ENCODE measurements at regions not wholly inside any gene's neighbourhood (a gene's known extent, or its start where the extent isn't known, plus 50 kb on each side); places are given as distances from the start of the nearest gene placed in this dataset.

DNA sequence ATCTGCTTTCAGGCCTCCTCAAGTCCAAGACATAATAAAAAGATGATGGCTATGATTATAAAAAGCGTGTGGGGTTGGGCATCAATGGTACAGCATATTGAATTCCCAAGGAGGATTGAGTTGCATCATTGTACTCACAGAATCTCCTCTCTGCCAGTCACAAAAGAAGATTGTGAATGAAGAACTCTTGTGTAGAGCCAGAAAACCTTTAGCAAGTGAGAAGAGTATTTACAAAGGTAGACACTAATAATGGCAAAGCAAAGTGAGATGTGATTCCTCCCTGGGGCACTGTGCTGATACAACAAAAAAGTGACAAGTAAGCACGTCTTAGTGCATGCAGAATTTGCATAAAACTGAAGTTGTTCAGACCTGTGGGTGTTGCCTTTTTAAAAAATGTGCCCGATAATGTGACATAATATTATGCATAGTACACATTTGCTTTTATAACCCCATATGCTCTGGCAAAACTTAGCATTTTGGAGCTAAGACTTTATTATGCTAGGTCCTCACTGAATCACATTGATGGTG lies 291.2 kb upstream of the TBC1D5 start:
- H3K36me3 Mint-ChIP-seq: no peaks in the 10 kb centered on the region
- H3K4me1 Mint-ChIP-seq: peaks cover 18 to 21% of the 10 kb centered on the region in 2 donors
- H3K27ac Mint-ChIP-seq: no peak overlapping the region
- no peak overlapping the region for H3K4me3 Mint-ChIP-seq
- no peaks in the 10 kb centered on the region for H3K27me3 Mint-ChIP-seq
- DNase-seq (no peak), ATAC-seq (replicated peaks) (no peak)
- no peaks in the 10 kb centered on the region for H3K9me3 Mint-ChIP-seq

DNA sequence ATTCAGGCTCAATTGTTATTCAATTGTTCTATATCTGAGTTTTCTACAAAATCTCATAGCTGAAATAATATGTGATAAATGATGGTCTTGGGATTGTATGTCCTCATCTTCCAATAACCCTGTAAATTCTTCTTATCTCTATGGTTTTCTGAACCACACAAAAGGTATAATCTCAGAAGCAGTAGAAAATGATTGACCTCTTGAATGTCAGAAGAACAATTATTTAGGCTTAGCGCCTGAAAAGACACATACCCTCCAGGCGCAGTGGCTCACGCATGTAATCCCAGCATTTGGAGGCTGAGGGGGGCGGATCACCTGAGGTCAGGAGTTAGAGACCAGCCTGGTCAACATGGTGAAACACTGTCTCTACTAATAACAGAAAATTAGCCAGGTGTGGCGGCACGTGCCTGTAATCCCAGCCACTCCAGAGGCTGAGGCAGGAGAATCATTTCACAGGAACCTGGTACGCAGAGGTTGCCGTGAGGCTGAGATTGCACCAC lies 288.0 kb upstream of the TBC1D5 start:
- Mint-ChIP-seq H3K27me3 (no peaks in the 10 kb centered on the region), H3K27ac (no peak overlapping the region), H3K4me3 (no peak overlapping the region), H3K36me3 (no peaks in the 10 kb centered on the region), H3K9me3 (peaks cover 3 to 4% of the 10 kb centered on the region in 2 donors), H3K4me1 (peaks cover 33 to 37% of the 10 kb centered on the region in 2 donors)
- ATAC-seq (replicated peaks) (no peak), DNase-seq (no peak)

GRCh38 chr3:18027161-18027939 lies 284.9 kb upstream of the TBC1D5 start:
- Mint-ChIP-seq H3K36me3 (no peaks in the 10 kb centered on the region), H3K27ac (peak overlapping the region; percentile 49), H3K27me3 (no peaks in the 10 kb centered on the region), H3K9me3 (peaks cover 3 to 4% of the 10 kb centered on the region in 2 donors), H3K4me1 (peaks cover 43 to 50% of the 10 kb centered on the region in 2 donors), H3K4me3 (peak overlapping the region; percentile 16 to 39)
- ATAC-seq (replicated peaks): peak; percentile 14 to 38
- no peak for DNase-seq

GRCh38 chr3:18024715-18025114 lies 282.3 kb upstream of the TBC1D5 start:
- Mint-ChIP-seq H3K9me3 (peaks cover 3 to 5% of the 10 kb centered on the region in 2 donors), H3K4me1 (peaks cover 38 to 50% of the 10 kb centered on the region in 2 donors), H3K27me3 (no peaks in the 10 kb centered on the region), H3K27ac (no peak overlapping the region), H3K4me3 (no peak overlapping the region), H3K36me3 (no peaks in the 10 kb centered on the region)
- ATAC-seq (replicated peaks) (peak; percentile 46 to 82), DNase-seq (no peak)

DNA sequence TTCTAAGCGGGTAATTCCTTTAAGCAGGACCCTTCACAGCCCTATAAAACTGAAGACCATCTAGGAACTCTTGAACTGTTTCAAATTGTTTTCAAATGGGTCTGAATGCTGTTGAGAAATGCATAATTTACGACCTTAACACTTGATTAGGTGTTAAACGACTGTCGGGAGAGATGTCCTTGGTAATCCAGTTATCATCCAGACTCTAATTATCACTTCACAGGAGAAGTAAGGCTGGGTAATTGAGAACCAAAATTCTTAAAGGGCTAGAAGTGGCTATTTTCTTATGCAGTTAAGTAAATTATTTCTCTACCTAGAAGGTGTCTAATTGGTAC lies 276.7 kb upstream of the TBC1D5 start:
- Mint-ChIP-seq H3K27me3 (peaks cover 0 to 6% of the 10 kb centered on the region in 2 donors), H3K4me1 (peaks cover 1 to 4% of the 10 kb centered on the region in 2 donors), H3K36me3 (no peaks in the 10 kb centered on the region), H3K4me3 (no peak overlapping the region), H3K27ac (no peak overlapping the region), H3K9me3 (peaks cover 2 to 4% of the 10 kb centered on the region in 2 donors)
- ATAC-seq (replicated peaks): no peak
- DNase-seq: no peak

DNA sequence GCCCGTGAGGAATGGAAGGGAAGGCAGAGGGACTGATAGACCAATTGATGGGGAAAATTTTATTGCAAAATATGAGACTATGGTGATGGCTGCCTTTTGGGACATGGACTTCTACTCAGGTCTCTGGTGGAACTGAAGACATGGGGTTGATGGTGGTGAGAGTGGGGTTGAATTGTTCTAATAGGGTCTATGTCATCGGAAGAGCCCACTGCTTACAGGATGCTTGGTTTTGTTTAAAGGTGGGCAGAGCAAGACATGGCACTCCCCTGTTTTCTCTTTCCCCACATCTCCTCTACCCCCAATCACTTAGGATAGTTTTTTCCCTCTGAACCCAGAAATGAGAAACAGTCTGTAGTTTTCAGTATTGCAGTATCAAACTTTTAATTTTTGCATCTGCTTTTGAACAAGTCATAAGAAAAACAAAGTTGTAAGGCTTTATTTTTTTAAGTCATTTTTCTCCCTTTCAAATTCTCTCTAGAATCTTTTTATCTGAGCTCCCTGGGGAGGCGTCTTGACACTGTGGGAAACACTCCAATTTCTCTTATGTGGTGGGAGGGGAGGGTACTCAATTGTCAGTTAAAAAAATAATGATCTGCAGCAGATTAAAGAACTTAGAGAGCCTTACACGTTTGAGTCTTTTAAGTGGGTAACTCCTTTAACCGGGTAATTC lies 276.2 kb upstream of the TBC1D5 start:
- H3K9me3 Mint-ChIP-seq: peaks cover 2 to 4% of the 10 kb centered on the region in 2 donors
- peaks cover 0 to 2% of the 10 kb centered on the region in 2 donors for H3K4me1 Mint-ChIP-seq
- H3K27ac Mint-ChIP-seq: no peak overlapping the region
- DNase-seq (no peak), ATAC-seq (replicated peaks) (no peak)
- H3K27me3 Mint-ChIP-seq: peaks cover 0 to 6% of the 10 kb centered on the region in 2 donors
- H3K4me3 Mint-ChIP-seq: no peak overlapping the region
- H3K36me3 Mint-ChIP-seq: no peaks in the 10 kb centered on the region

DNA sequence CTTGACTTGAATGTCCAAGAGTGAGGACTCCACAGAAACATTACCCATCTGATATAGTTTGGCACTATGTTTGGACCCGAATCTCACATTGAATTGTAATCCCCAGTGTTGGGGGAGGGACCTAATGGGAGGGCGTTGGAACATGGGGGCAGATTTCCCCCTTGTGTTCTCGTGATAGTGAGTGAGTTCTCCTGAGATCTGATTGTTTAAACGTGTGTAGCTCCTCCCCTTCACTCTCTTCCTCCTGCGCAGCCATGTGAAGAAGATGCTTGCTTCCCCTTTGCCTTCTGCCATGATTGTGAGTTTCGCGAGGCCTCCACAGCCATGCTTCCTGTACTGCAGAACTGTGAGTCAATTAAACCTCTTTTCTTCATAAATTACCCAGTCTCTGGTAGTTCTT lies 273.9 kb upstream of the TBC1D5 start:
- no peak for ATAC-seq (replicated peaks)
- peaks cover 0 to 10% of the 10 kb centered on the region in 2 donors for H3K27me3 Mint-ChIP-seq
- H3K27ac Mint-ChIP-seq: no peak overlapping the region
- no peaks in the 10 kb centered on the region for H3K4me1 Mint-ChIP-seq
- H3K36me3 Mint-ChIP-seq: no peaks in the 10 kb centered on the region
- DNase-seq: no peak
- no peak overlapping the region for H3K4me3 Mint-ChIP-seq
- H3K9me3 Mint-ChIP-seq: peaks cover 4% of the 10 kb centered on the region in 2 donors

GRCh38 chr3:18012933-18013332 lies 270.5 kb upstream of the TBC1D5 start:
- DNase-seq: no peak
- Mint-ChIP-seq H3K4me3 (no peak overlapping the region), H3K27me3 (peaks cover 0 to 4% of the 10 kb centered on the region in 2 donors), H3K27ac (no peak overlapping the region), H3K4me1 (peaks cover 0 to 2% of the 10 kb centered on the region in 2 donors), H3K36me3 (no peaks in the 10 kb centered on the region), H3K9me3 (peaks cover 2 to 4% of the 10 kb centered on the region in 2 donors)
- ATAC-seq (replicated peaks): no peak

- no peak for ATAC-seq (replicated peaks)
- Mint-ChIP-seq H3K27me3 (peaks cover 0 to 4% of the 10 kb centered on the region in 2 donors), H3K9me3 (peaks cover 2 to 4% of the 10 kb centered on the region in 2 donors), H3K27ac (no peak overlapping the region), H3K36me3 (no peaks in the 10 kb centered on the region), H3K4me3 (no peak overlapping the region), H3K4me1 (peaks cover 0 to 2% of the 10 kb centered on the region in 2 donors)
- DNase-seq: no peak
These were observed 270.0 kb upstream of the TBC1D5 start for GRCh38 chr3:18012436-18012835.

DNA sequence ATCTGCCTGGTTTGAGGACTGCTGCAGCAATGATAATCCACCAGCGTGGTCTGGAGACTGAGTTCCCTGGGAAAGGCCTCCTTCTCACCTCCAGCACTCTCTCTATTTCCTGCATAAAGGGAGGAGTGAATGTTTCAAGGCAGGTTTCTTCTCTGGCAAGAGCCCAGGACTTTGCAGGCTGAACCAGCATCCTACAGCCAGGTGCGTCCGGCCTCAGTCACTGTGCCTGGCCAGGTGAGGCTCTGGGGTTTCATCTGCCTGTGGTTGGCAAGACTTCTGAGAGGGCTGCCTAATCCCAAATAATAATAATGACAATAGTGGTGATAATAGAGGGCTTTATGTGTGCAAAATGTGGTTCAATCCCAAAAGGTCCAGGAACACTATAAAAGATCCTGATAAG lies 269.0 kb upstream of the TBC1D5 start:
- Mint-ChIP-seq H3K27ac (no peak overlapping the region), H3K4me3 (no peak overlapping the region), H3K36me3 (no peaks in the 10 kb centered on the region), H3K4me1 (peaks cover 0 to 2% of the 10 kb centered on the region in 2 donors), H3K27me3 (peaks cover 0 to 4% of the 10 kb centered on the region in 2 donors), H3K9me3 (peaks cover under 1 to 2% of the 10 kb centered on the region in 2 donors)
- DNase-seq: no peak
- no peak for ATAC-seq (replicated peaks)

DNA sequence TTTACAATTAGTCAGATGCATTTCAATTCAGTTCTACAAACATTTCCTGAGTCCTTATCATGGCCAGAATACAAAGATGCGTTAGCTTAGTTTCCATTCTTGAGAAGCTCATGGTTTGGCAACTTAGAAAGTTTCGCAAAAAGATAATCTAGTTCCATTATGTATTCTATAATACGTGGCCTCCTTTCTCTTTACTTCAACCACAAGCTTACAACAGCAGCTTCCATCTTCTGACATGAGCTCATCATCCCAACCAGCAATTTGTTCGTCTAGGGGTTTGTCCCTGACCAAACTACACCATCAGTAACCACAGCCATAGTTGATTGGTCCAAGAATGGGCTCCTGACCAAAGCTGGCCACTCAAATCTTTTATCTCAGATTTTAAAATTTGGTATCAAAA lies 267.6 kb upstream of the TBC1D5 start:
- H3K4me3 Mint-ChIP-seq: no peak overlapping the region
- DNase-seq: no peak
- H3K36me3 Mint-ChIP-seq: peaks cover 0 to 3% of the 10 kb centered on the region in 2 donors
- ATAC-seq (replicated peaks): no peak
- H3K27me3 Mint-ChIP-seq: peaks cover 0 to 9% of the 10 kb centered on the region in 2 donors
- peaks cover 0 to 2% of the 10 kb centered on the region in 2 donors for H3K4me1 Mint-ChIP-seq
- H3K9me3 Mint-ChIP-seq: peaks cover 0 to 2% of the 10 kb centered on the region in 2 donors
- H3K27ac Mint-ChIP-seq: no peak overlapping the region

GRCh38 chr3:18008706-18009368 lies 266.4 kb upstream of the TBC1D5 start:
- no peak for ATAC-seq (replicated peaks)
- DNase-seq: no peak
- Mint-ChIP-seq H3K27me3 (peaks cover 0 to 9% of the 10 kb centered on the region in 2 donors), H3K9me3 (peaks cover 5 to 8% of the 10 kb centered on the region in 2 donors), H3K36me3 (peaks cover 0 to 3% of the 10 kb centered on the region in 2 donors), H3K4me1 (peaks cover 0 to 2% of the 10 kb centered on the region in 2 donors), H3K27ac (no peak overlapping the region), H3K4me3 (no peak overlapping the region)

GRCh38 chr3:18007980-18008379 lies 265.5 kb upstream of the TBC1D5 start:
- Mint-ChIP-seq H3K27ac (no peak overlapping the region), H3K9me3 (peaks cover 7 to 8% of the 10 kb centered on the region in 2 donors), H3K36me3 (peaks cover 0 to 3% of the 10 kb centered on the region in 2 donors), H3K27me3 (peaks cover 0 to 9% of the 10 kb centered on the region in 2 donors), H3K4me1 (peaks cover 0 to 2% of the 10 kb centered on the region in 2 donors), H3K4me3 (no peak overlapping the region)
- DNase-seq (no peak), ATAC-seq (replicated peaks) (no peak)

DNA sequence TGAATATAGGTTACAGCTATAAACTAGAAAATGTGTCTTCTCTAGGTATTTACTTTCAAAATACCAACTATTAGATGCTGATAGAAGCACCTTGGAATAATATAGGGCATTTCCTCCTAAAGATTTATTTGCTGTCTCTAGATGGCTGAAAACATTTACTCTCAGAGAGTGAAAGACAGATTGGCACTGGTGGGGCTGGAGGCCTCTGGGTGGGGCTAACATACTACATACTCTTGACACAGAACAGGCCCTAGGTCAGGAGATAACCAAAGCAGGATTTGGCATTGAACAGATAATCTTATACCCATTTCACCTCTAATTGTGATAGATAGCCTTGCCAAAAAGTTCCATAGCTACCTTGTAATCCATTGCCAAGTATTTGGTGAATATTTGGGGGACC lies 253.3 kb upstream of the TBC1D5 start:
- H3K4me3 Mint-ChIP-seq: no peak overlapping the region
- no peak overlapping the region for H3K27ac Mint-ChIP-seq
- no peaks in the 10 kb centered on the region for H3K4me1 Mint-ChIP-seq
- H3K9me3 Mint-ChIP-seq: no peaks in the 10 kb centered on the region
- no peak for ATAC-seq (replicated peaks)
- no peaks in the 10 kb centered on the region for H3K36me3 Mint-ChIP-seq
- no peak for DNase-seq
- no peaks in the 10 kb centered on the region for H3K27me3 Mint-ChIP-seq

Measured in stimulated activated naive B cell treated with anti-CD40 and anti-IgM and Interleukin-4, amounts not matched to agents 10 μg/mL and 1 μg/mL and 100 μg/mL, for 72 hours (primary cell).